CD1c-positive myeloid dendritic cell (primary cell): ENCODE measurements at regions not wholly inside any gene's neighbourhood (a gene's known extent, or its start where the extent isn't known, plus 50 kb on each side); places are given as distances from the start of the nearest gene placed in this dataset.
"Not testable (repeated sequence)": the region's sequence is repeated elsewhere in the genome, so short reads cannot be mapped to it uniquely, and the experiment has no call there.

Experiments
- DNase-seq: peaks from one replicate; pipeline ENCODE4 v3.0.0-alpha.2; 2016; ENCODE audit errors: extremely low spot score

GRCh38 chr18:39168723-39169122 lies 1603.1 kb upstream of the CELF4 start:
- DNase-seq, result no peak

GRCh38 chr18:39167990-39168389 lies 1602.4 kb upstream of the CELF4 start:
- no peak for DNase-seq

GRCh38 chr18:39166776-39167175 lies 1601.2 kb upstream of the CELF4 start:
- no peak for DNase-seq

GRCh38 chr18:39162013-39162827 lies 1596.6 kb upstream of the CELF4 start:
- no peak for DNase-seq

DNA sequence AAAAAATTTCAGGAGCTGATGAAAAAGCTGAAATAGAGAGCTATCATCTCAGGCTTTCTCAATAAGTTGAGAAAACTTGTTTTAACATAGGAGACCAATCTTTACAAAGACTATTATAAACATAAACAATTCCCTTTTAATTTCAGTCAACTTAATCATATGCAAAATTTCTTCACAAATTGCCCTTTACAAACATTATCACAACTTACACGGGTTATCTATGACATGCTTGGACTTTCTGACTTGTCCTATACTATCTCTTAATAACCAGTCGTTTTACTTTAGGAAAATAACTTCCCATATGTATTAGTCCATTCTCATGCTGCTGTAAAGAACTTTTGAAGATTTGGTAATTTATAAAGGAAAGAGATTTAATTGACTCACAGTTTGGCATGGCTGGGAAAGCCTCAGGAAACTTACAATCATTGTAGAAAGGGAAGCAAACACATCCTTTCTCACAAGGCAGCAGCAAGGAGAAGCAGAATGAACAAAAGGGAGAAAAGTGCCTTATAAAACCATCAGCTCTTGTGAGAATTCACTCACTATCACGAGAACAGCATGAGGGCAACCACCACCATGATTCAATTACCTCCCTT lies 1583.7 kb upstream of the CELF4 start:
- DNase-seq, result no peak

DNA sequence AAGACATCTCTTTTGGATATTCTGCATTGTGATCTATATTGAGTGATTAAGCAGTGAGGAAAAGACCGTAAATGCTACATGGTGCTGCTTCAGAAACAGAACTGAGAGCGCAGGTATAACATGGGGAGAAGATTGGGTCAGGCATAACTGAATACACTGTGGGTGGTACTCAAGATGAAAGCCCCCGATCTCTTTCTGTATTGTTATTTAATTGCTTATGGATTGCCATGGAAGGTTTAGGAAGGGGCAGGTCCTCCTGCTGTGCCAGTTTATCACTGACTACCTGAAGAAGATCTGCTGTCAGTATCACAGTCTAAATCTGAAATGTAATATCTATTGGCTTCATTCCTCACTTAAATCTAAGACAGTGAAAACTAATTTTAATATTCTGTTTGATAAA lies 1568.7 kb upstream of the CELF4 start:
- DNase-seq, result no peak

GRCh38 chr18:39127538-39127937 lies 1561.9 kb upstream of the CELF4 start:
- not testable (repeated sequence) for DNase-seq

DNA sequence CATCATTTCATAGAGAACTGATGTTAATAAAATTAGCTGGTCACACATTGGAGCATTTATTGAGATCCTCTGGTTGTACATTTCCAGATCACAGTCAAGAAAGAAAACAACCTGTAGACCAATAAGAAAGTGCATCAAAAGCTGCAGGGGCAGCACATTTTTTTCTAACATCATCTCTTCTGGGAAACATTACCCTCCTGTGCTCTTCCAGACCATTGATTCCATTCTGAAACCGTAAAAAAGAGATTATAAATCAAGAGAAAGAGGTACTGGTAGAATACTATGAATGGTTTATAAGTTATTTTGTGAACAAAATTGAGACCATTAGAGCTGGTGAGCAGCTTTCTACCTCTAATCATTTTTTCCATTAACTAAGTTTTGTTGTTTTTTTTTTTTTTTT lies 1548.2 kb upstream of the CELF4 start:
- DNase-seq, result no peak

DNA sequence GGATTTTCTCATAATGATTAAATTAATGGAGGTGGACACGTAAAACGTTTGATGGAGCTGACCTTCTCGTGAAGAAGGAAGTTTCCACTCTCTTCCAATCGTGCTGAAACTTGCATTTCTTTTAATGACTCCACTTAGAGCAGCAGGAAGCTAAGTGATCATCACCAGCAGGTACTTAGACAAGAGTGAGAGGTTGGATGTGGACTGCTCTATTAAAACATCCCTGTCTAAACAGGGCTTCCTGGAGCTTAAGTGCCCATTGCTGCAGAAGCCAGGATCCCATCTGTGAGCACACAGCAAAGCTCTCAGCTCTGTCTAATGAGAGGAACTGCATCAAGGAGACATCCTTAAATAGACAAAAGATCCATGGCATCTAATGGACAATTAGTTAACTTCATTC lies 1539.5 kb upstream of the CELF4 start:
- DNase-seq, result no peak

DNA sequence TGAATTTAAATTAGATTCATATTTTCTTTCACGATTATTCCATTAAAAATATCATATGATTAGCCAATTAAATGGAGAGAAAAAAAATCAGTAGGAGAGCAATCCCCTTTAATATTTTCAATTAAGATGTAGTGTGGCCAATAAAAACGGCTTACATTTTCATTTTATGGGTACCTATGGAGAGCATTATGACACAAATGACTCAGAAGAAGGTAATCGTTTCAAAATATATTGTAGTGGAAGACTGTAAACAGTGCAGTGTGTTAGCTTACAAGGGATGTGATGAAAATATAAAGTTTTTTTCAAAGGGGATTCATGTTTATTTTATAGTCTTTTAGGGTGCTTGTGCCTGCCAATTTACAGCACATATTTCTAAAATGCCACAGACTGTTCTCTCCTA lies 1507.4 kb upstream of the CELF4 start:
- no peak for DNase-seq

GRCh38 chr18:39062426-39062825 lies 1496.8 kb upstream of the CELF4 start:
- DNase-seq, result no peak

DNA sequence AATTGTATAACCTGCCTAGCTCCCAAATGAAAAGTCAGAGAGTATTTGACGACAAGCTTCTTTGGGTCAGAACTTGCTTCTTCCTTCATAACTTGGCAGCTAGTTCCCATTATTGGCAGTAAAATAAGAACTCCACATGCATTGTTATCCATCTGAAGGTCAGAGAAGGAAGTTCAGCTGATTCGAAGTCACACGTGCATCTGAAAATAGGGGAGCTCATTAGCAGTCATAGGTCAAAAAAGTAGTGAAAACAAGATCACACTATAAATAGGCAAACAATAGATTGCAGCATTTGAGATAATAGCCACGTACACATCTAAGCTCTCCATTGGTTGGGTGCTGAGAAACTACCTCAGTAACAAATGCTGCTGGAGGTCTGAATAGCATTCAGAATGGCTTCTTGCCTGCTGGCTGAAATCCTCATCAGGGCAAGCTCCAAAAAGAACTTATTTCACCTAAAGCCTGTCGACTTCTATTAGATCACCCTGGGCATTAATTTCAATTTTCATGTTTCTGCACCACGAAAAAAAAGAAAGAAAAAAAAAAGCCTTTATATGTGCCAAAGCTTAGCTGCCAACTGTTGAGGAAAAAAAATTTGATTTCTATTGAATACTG lies 1492.9 kb upstream of the CELF4 start:
- no peak for DNase-seq

DNA sequence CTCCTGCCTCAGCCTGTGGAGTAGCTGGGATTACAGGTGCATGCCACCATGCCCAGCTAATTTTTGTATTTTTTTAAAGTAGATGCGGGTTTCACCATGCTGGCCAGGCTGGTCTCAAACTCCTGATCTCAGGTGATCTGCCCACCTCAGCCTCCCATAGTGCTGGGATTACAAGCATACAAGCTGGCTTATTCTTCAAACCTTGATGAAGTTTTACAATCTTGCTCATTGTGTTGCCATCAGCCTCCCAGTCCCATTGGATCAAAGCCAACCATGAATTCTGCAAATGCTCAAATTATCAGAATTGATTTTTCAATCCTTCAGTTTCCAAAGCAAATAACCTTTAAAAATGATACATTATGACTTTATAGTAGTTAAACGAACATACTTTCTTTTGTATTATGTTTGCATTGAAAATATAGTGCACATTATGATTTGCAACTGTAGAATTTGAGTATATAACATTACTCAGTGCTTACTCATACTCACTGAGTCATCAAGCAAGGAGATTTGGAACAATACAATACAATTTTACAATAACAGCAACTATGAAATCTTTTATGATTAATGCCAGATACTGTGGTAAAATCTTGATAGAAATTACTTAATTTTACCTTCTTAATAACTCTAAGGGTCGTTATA lies 1491.9 kb upstream of the CELF4 start:
- no peak for DNase-seq

GRCh38 chr18:39053571-39053970 lies 1488.0 kb upstream of the CELF4 start:
- DNase-seq, result no peak

DNA sequence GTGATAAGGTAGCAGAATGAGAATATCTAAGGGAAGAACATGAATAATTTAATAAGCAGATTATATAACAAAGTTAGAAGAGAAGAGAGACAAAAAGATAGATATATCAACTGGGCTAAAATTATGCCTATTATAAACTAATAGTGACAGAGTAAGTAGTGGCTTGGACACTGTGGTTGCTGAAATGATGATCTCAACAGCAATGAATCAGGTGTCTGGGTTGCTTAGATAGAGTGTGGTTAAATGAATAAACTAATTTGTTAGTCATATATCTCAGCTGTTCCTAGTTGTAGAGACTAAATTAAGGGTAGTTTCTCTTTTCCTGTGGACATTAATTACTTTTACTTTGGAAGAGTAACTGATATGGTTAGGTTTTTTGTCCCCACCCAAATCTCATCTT lies 1485.4 kb upstream of the CELF4 start:
- DNase-seq, result no peak

DNA sequence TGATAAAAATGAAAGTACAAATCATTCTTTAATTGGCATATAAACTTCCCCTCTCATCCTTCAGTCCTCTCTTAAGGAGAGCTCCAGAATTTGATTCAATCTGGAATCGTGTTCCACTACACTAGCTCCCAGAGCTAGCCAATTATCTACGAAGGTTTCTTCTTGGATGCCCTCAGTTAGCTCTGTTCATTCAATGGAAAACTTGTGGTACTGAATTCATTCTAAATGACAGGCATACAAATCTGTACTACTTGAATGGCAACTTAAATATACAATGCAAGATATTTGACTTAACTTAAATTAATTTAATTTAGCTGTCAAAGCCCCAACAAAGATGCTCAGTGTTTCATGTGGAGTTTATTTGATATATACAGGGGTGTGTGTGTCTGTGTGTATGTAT lies 1474.2 kb upstream of the CELF4 start:
- no peak for DNase-seq

DNA sequence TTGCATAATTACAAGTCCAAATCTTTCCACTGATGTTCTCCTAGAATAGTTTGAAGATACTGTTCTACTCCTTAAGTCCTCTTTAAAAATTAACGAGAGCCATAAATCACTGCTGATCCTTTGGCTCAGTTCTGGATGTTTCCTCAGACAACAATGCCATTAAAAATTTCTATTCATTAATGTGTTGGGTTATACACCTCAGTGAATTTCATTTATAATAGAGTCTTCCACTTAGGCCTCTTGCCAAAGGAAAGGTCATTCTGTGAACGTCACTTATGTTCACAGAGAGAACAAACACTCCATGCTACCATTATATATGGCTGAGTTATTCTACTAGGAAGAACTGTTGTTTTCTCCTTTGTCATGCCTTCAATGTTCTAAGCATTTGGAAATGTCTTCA lies 1472.3 kb upstream of the CELF4 start:
- DNase-seq, result no peak

DNA sequence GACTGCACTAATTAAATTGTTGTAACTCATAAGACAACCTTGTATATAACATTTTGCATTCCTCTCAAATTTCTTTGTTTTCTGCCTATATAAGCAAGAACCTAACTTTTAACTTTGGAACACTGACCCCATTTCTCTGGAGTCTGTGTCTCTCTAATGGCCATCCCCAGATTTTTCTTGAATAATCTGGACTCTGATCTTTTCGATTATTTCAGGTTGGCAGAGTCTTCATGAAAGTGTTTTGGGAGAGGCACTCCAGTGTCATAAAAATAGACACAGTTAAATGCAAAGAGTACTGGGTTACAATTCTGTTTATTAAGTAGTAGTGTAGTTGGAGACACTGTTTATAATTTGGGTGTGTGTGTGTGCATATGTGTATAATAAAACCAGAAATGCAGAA lies 1467.7 kb upstream of the CELF4 start:
- DNase-seq, result no peak

DNA sequence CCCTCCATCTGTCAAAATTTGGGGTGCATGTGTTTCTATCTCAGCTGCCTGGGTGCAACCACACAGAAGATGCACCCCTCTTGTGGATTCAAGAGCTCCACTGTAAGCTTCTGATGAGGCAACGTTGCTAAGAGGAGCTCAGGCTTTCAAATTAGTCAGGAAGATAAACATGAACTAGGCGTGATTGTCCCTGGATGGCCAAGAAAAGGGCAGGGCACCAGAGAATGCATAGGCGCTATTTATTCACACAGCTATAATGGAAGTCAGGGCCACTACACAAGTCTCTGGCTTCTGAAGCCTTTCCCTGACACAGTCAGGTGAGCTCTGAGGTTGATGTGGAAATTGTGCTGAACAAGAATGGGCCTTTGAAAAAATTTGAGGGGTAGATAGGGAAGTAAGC lies 1466.0 kb upstream of the CELF4 start:
- no peak for DNase-seq

DNA sequence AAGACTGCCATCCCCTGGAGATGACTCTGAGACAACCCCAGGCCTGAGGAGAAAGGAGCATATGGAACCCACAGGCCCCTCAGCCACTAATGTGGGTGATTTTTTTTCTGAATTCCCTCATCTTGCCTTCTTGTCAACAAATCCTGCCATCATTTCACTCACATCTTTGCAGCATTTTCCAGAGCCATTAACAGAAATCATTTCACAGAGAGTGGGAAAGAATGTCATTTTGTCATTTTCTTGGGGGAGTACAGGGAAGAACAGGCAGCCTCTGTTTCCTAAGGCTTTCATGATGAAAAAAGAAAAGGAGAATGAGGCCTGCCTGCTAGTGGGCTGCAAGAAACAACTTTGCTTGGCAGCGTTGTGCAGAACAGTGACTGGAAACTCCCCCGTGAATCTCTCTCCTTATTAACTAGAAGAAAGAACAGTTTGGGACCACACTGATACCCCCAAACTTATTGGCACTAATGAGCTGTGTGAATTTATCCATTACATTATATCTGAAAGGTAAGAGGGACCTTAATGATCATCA lies 1464.6 kb upstream of the CELF4 start:
- DNase-seq, result no peak

DNA sequence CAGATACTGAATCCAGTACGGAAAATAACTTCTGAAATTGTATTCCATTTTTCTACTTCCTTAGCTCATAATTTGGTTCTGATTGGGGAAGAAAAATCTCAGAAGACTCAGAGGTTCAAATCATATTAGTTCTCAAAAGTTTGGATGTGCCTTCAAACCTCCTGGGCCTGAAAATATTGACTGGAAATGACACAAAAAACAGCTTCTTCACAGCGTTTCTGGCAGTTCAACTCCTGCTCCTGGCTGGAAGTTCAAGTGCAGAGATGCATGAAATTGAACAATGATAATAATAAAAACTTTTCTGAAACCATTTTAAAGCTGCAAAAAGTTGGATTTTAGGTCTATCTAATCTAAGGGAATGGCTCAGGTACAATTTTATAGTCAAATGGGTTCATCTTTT lies 1459.9 kb upstream of the CELF4 start:
- no peak for DNase-seq

DNA sequence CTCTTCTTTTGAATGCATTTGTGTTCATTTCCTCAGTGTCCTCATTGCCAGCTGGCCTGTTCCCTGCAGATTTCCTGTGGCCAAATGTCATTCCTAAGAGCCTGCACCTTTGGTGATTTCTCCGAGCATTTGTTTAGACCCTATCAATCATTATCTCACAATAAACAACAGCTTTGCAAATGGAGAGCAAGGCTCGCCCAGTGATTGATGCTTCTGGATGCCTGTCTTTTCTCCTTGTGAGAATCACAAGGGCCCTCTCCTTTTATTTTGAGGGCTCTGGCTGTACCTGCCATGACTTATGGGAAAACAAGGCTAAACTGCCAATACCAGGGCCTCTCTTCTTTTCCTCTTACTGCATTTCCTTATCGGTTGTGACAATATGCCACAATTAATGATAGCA lies 1454.4 kb upstream of the CELF4 start:
- DNase-seq, result no peak
